Psoas muscle (tissue), 7 donors: ENCODE measurements at regions not wholly inside any gene's neighbourhood (a gene's known extent, or its start where the extent isn't known, plus 50 kb on each side); places are given as distances from the start of the nearest gene placed in this dataset.

Experiments
- ATAC-seq, 4 donors: fragments of 200-7000 bp; cut with Tn5 transposase; one replicate each; pipeline ENCODE4 v1.9.1; 2020; ENCODE audit warnings: moderate library complexity in 3 of 4, mild to moderate bottlenecking in 2 of 4
- DNase-seq, 2 donors: peaks; one replicate each; pipeline ENCODE4 v3.0.0-alpha.2; 2020
- H3K27ac ChIP-seq: fragments of 200-600 bp; one replicate; pipeline ENCODE4 v1.8.0; 2022
- H3K27me3 ChIP-seq, 3 donors: fragments of 200-600 bp in 1 of 3; one replicate each; pipeline versions ENCODE4 v1.6.1 to v1.8.0; 2013 to 2022; ENCODE audit warnings: low read length in 2 of 3, mild to moderate bottlenecking in 2 of 3, moderate library complexity in 1 of 3; ENCODE audit not compliant: insufficient read depth in 3 of 3
- H3K36me3 ChIP-seq, 2 donors: fragments of 200-600 bp in 1 of 2; one replicate each; pipeline versions ENCODE4 v1.6.1 to v1.8.0; 2013 to 2022; ENCODE audit warnings: low read depth in 1 of 2, mild to moderate bottlenecking in 1 of 2, moderate library complexity in 1 of 2; ENCODE audit not compliant: insufficient read depth in 1 of 2
- H3K4me1 ChIP-seq: fragments of 200-600 bp; one replicate; pipeline ENCODE4 v1.8.0; 2022
- H3K4me3 ChIP-seq: fragments of 200-600 bp; one replicate; pipeline ENCODE4 v1.8.0; 2022; ENCODE audit warnings: mild to moderate bottlenecking
- H3K9me3 ChIP-seq: fragments of 200-600 bp; one replicate; pipeline ENCODE4 v1.8.0; 2022
- WGBS, 3 donors: extraction: QIAGEN DNeasy Blood & Tissue Kit; methylation state at CpG; one replicate each; pipeline versions ENCODE4 v1.1.6 to v1.1.7; 2013; 5-methylcytosine and 5-hydroxymethylcytosine counted together
- intact Hi-C, 2 donors: fragments of 100-400 bp; cut with DNase I; formaldehyde crosslinking; loops; one replicate each; pipeline versions ENCODE4 v1.11.0 to v1.14.2; 2022
- TF ChIP-seq, protein P1 (sequence below): fragments of 200-600 bp; IDR thresholded peaks from one replicate; pipeline ENCODE4 v1.8.0; 2022; ENCODE audit warnings: antibody characterized with exemption
- donor health status: healthy with polysubstance abuse.
- donor health status: DM: no; HTN: no; CAD: no; lungs with moderate emphysema.
- donor health status: Bipolar disorder and iron deficiency.
- donor health status: healthy.
- donor health status: DM: yes; HTN: yes; CAD: no.
- donor health status: DM: no; HTN: no; CAD: no.
- donor health status: DM: yes; HTN: yes; CAD: no.

DNA sequence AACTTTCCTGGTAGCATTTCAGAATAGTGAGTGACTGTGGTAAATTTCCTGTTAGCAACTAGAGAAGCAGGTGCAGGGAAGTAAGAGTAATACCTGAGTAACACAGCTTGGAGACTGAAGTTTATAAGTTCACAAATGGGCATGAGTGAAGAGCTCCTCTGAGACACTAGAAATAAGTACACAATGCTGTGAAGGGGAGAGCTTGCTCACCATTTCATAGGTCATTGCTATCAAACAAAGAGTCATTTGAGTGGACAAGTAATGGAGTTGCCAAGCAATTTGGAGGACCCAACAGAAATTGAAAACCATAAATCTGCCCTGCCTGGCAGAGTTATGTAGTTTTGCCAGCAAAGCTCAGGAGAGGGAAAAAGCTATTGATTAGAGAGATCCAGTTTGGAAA is 523.6 kb downstream of the TRAM1L1 start:
- TF ChIP-seq, protein P1, sequence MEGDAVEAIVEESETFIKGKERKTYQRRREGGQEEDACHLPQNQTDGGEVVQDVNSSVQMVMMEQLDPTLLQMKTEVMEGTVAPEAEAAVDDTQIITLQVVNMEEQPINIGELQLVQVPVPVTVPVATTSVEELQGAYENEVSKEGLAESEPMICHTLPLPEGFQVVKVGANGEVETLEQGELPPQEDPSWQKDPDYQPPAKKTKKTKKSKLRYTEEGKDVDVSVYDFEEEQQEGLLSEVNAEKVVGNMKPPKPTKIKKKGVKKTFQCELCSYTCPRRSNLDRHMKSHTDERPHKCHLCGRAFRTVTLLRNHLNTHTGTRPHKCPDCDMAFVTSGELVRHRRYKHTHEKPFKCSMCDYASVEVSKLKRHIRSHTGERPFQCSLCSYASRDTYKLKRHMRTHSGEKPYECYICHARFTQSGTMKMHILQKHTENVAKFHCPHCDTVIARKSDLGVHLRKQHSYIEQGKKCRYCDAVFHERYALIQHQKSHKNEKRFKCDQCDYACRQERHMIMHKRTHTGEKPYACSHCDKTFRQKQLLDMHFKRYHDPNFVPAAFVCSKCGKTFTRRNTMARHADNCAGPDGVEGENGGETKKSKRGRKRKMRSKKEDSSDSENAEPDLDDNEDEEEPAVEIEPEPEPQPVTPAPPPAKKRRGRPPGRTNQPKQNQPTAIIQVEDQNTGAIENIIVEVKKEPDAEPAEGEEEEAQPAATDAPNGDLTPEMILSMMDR = no peak
- DNase-seq (no peak), ATAC-seq (no peak)
- H3K27me3 ChIP-seq = no peaks in the 10 kb centered on the region
- H3K4me1 ChIP-seq = no peaks in the 10 kb centered on the region
- H3K4me3 ChIP-seq = no peak overlapping the region
- H3K9me3 ChIP-seq = no peaks in the 10 kb centered on the region
- no peak overlapping the region for H3K27ac ChIP-seq
- intact Hi-C loops = no loop called here
- H3K36me3 ChIP-seq = no peaks in the 10 kb centered on the region

DNA sequence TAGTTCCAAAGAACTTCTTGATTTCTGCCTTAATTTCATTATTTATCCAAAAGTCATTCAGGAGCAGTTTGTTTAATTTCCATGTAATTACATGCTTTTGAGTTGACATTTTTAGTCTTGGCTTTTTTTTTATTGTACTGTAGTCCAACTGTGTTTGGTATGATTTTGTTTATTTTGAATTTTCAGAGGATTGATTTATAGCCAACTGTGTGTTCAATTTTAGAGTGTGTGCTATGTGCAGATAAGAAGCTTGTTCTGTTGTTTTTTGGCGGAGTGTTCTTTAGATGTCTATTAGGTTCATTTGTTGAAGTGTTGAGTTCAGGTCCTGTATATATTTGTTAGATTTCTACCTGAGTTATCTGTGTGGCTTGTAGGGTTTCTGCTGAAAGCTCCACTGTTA is 533.6 kb downstream of the TRAM1L1 start:
- H3K4me1 ChIP-seq = no peaks in the 10 kb centered on the region
- H3K27ac ChIP-seq = no peak overlapping the region
- DNase-seq (no peak), ATAC-seq (no peak)
- no peak overlapping the region for H3K4me3 ChIP-seq
- no peaks in the 10 kb centered on the region for H3K27me3 ChIP-seq
- TF ChIP-seq, protein P1 = no peak
- WGBS, 3 donors = 85 to 88% (median 88%) methylated on average over 1 of the region's 1 CpG
- H3K36me3 ChIP-seq = no peaks in the 10 kb centered on the region
- intact Hi-C loops = no loop called here
- no peaks in the 10 kb centered on the region for H3K9me3 ChIP-seq

DNA sequence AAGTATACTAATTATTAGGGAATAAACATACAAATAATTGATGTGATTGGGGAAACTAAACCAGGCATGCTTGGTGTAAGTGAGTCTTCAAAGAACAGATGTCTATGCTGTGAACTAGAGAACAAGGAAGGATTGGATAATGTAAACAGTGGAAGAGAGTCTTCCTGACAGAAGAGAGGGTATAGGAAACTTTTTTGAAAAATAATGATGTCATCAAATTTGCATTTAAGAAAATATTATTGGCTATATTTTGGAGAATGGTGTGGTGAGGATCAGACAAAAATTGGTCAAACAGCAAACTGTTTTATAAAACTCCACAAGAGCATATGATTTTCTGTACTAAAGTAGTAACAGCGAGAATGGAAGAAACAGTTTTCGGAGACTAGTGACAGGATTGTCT is 537.7 kb downstream of the TRAM1L1 start:
- ATAC-seq (no peak), DNase-seq (no peak)
- intact Hi-C loops = no loop called here
- TF ChIP-seq, protein P1 = no peak
- 95 to 97% (median 96%) methylated on average over 2 of the region's 2 CpGs for WGBS, 3 donors
- H3K9me3 ChIP-seq = no peaks in the 10 kb centered on the region
- no peaks in the 10 kb centered on the region for H3K36me3 ChIP-seq
- no peak overlapping the region for H3K4me3 ChIP-seq
- H3K27me3 ChIP-seq = no peaks in the 10 kb centered on the region
- no peaks in the 10 kb centered on the region for H3K4me1 ChIP-seq
- H3K27ac ChIP-seq = no peak overlapping the region

DNA sequence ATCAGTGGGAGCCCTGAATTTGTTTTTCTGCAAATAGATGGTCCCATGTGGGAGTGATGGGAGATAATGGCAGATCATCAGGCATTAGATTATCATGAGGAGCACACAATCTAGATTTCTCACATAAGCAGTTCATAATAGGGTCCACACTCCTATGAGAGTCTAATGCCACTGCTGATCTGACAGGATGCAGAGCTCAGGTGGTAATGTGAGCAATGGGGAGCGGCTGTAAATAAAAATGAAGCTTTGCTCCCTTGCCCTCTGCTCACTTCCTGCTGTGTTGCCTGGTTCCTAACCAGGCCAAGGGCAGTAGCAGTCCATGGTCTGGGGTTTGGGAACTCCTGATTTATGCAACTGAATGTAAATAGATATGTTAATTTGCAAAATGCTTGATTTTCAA is 538.6 kb downstream of the TRAM1L1 start:
- H3K4me3 ChIP-seq = no peak overlapping the region
- no peaks in the 10 kb centered on the region for H3K36me3 ChIP-seq
- 86 to 95% (median 86%) methylated on average over 1 of the region's 1 CpG for WGBS, 3 donors
- no peaks in the 10 kb centered on the region for H3K9me3 ChIP-seq
- TF ChIP-seq, protein P1 = no peak
- DNase-seq = no peak
- H3K4me1 ChIP-seq = no peaks in the 10 kb centered on the region
- ATAC-seq = no peak
- H3K27me3 ChIP-seq = no peaks in the 10 kb centered on the region
- intact Hi-C loops = no loop called here
- no peak overlapping the region for H3K27ac ChIP-seq

DNA sequence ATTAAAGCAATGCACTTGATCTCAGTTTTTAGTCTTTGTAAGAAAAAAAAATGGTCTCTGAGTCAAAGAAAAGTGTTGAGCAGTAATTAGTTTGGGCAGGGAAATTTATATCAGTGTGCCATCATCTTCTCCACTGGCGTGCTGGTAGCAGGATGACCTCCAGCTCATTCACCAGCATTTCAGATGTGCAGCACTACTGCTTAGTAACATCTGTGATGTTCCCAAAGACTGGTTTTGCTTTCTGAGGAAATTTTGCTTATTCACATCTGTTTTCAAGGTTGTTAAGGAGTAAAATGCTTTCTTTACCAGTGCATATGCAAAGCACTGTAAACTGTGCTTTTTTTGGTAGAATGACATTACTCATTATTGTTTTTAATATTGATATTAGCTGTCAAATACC is 540.4 kb downstream of the TRAM1L1 start:
- H3K9me3 ChIP-seq = no peaks in the 10 kb centered on the region

More for the DNA sequence above, 540.4 kb downstream of the TRAM1L1 start:
- no peak overlapping the region for H3K27ac ChIP-seq
- H3K4me3 ChIP-seq = no peak overlapping the region
- H3K36me3 ChIP-seq = no peaks in the 10 kb centered on the region
- no peak for ATAC-seq
- no peaks in the 10 kb centered on the region for H3K27me3 ChIP-seq
- TF ChIP-seq, protein P1 = no peak
- 58 to 71% (median 62%) methylated on average over 1 of the region's 1 CpG for WGBS, 3 donors
- H3K4me1 ChIP-seq = no peaks in the 10 kb centered on the region
- intact Hi-C loops = no loop called here
- no peak for DNase-seq
